Amniotic epithelial cell (primary cell): ENCODE measurements at regions not wholly inside any gene's neighbourhood (a gene's known extent, or its start where the extent isn't known, plus 50 kb on each side); places are given as distances from the start of the nearest gene placed in this dataset.

Experiments used
- DNase-seq: peaks from one replicate; pipeline ENCODE4 v3.0.0-alpha.2; 2010; ENCODE audit warnings: low read depth

GRCh38 chrX:13102636-13103035 lies 58.2 kb upstream of the FAM9C start:
- DNase-seq = peak; percentile 63

GRCh38 chrX:13101441-13102139 lies 57.2 kb upstream of the FAM9C start:
- DNase-seq = peak; percentile 86

- DNase-seq = no peak
Measured at GRCh38 chrX:13099121-13099520, 54.7 kb upstream of the FAM9C start.

GRCh38 chrX:13096728-13097127 lies 52.3 kb upstream of the FAM9C start:
- DNase-seq = no peak

- peak; percentile 27 for DNase-seq
Measured at GRCh38 chrX:13094828-13095341, 50.5 kb upstream of the FAM9C start.

GRCh38 chrX:13094374-13094773 lies 50.0 kb upstream of the FAM9C start:
- no peak for DNase-seq
